H1 (cell line): ENCODE measurements at regions not wholly inside any gene's neighbourhood (a gene's known extent, or its start where the extent isn't known, plus 50 kb on each side); places are given as distances from the start of the nearest gene placed in this dataset.

Source experiments
- CTCF ChIA-PET: fragments of 300-600 bp; sonication (Branson Sonifier 250); formaldehyde crosslinking; loops from one replicate; lab custom pipeline; 2021; ENCODE audit not compliant: partially characterized antibody; lab: Charles Lee
- POLR2A ChIA-PET: fragments of 300-600 bp; sonication (Branson Sonifier 250); formaldehyde crosslinking; loops from one replicate; lab custom pipeline; 2021; ENCODE audit warnings: inconsistent platforms; ENCODE audit not compliant: partially characterized antibody; lab: Charles Lee
- DNase-seq, 2 experiments: peaks; one replicate each; pipeline versions ENCODE4 v3.0.0 to v3.0.0-alpha.2; 2010 to 2022; ENCODE audit warnings: low spot score in 2 of 2, low read depth in 1 of 2, mixed read lengths in 1 of 2
- FAIRE-seq: peaks from 2 replicates; lab custom pipeline; 2011; peaks lifted over from hg19 to GRCh38; lab: Jason Lieb, UNC
- H2AFZ ChIP-seq: 2 replicates; pipeline ENCODE4 v1.8.1; 2012; ENCODE audit warnings: low read length, inconsistent platforms
- H2AK5ac ChIP-seq: 2 replicates; pipeline ENCODE4 v1.6.1; 2013; ENCODE audit warnings: low read depth, low read length
- H2BK120ac ChIP-seq: replicated peaks from 2 replicates; pipeline ENCODE3; 2013; ENCODE audit warnings: low read depth, low read length, inconsistent platforms
- H2BK12ac ChIP-seq: 2 replicates; pipeline ENCODE4 v1.6.1; 2013; ENCODE audit warnings: low read depth, low read length
- H2BK15ac ChIP-seq: 2 replicates; pipeline ENCODE4 v1.6.1; 2013; ENCODE audit warnings: low read length
- H2BK20ac ChIP-seq: 2 replicates; pipeline ENCODE4 v1.6.1; 2013; ENCODE audit warnings: low read length
- H2BK5ac ChIP-seq: 2 replicates; pipeline ENCODE4 v1.6.1; 2013; ENCODE audit warnings: low read depth, low read length
- H3K14ac ChIP-seq: 2 replicates; pipeline ENCODE4 v1.6.1; 2013; ENCODE audit warnings: inconsistent platforms; ENCODE audit not compliant: insufficient read length
- H3K18ac ChIP-seq: 2 replicates; pipeline ENCODE4 v1.6.1; 2013; ENCODE audit warnings: low read length; ENCODE audit errors: extremely low read depth
- H3K23ac ChIP-seq: 2 replicates; pipeline ENCODE4 v1.6.1; 2013; ENCODE audit warnings: inconsistent platforms; ENCODE audit not compliant: insufficient read length
- H3K23me2 ChIP-seq: 2 replicates; pipeline ENCODE4 v1.6.1; 2013; ENCODE audit warnings: low read depth, low read length
- H3K27ac ChIP-seq: 2 replicates; pipeline ENCODE4 v1.6.1; 2011; ENCODE audit warnings: low read depth, low read length, inconsistent platforms
- H3K27me3 ChIP-seq, 4 experiments: replicated peaks in 1 of 4; 1 replicate in 1 of 4; 2 replicates in 3 of 4; pipeline versions ENCODE4 v1.6.1 to v1.8.1; 2011 to 2013; ENCODE audit warnings: low read length in 3 of 4, mild to moderate bottlenecking in 3 of 4, inconsistent platforms in 2 of 4, mixed read lengths in 2 of 4, moderate library complexity in 1 of 4; ENCODE audit not compliant: control insufficient read depth in 3 of 4, insufficient read depth in 3 of 4; ENCODE audit errors: extremely low read depth in 1 of 4
- H3K36me3 ChIP-seq, 4 experiments: 2 replicates each; pipeline versions ENCODE4 v1.6.1 to v1.8.1; 2011 to 2013; ENCODE audit warnings: mild to moderate bottlenecking in 4 of 4, low read length in 3 of 4, moderate library complexity in 2 of 4, control low read depth in 1 of 4, inconsistent platforms in 1 of 4; ENCODE audit not compliant: insufficient read depth in 4 of 4, control insufficient read depth in 2 of 4
- H3K4ac ChIP-seq: replicated peaks from 2 replicates; pipeline ENCODE3; 2013; ENCODE audit warnings: low read length, low read depth, mixed read lengths, inconsistent platforms; ENCODE audit not compliant: insufficient read length
- H3K4me1 ChIP-seq, 4 experiments: replicated peaks in 1 of 4; 1 replicate in 1 of 4; 2 replicates in 3 of 4; pipeline versions ENCODE4 v1.6.1 to v1.8.1; 2011 to 2013; ENCODE audit warnings: low read length in 3 of 4, inconsistent platforms in 2 of 4, mixed read lengths in 1 of 4; ENCODE audit not compliant: insufficient read depth in 4 of 4, control insufficient read depth in 3 of 4
- H3K4me2 ChIP-seq, 2 experiments: 2 replicates each; pipeline versions ENCODE4 v1.6.1 to v1.8.1; 2011 to 2013; ENCODE audit warnings: low read depth in 2 of 2, low read length in 2 of 2, control low read depth in 1 of 2, inconsistent platforms in 1 of 2, mild to moderate bottlenecking in 1 of 2; ENCODE audit not compliant: insufficient read depth in 1 of 2
- H3K4me3 ChIP-seq, 4 experiments: fragments of 200-600, 300-600 bp in 1 of 4; sonication (generic), shearing (Covaris generic), sonication (Bioruptor Twin) in 1 of 4; 2 replicates each; pipeline versions ENCODE4 v1.5.1 to v1.8.1; 2011 to 2016; ENCODE audit warnings: low read length in 4 of 4, low read depth in 3 of 4, control low read depth in 2 of 4, inconsistent platforms in 2 of 4, mild to moderate bottlenecking in 2 of 4, mixed read lengths in 1 of 4, moderate library complexity in 1 of 4; ENCODE audit not compliant: insufficient read depth in 2 of 4; ENCODE audit errors: extremely low read depth in 1 of 4
- H3K56ac ChIP-seq: replicated peaks from 2 replicates; pipeline ENCODE3; 2013; ENCODE audit warnings: low read depth, mild to moderate bottlenecking, mixed read lengths, low read length, inconsistent platforms; ENCODE audit not compliant: insufficient read length
- H3K79me1 ChIP-seq: 2 replicates; pipeline ENCODE4 v1.6.1; 2013; ENCODE audit warnings: low read depth, low read length, control low read depth
- H3K79me2 ChIP-seq, 2 experiments: 2 replicates each; pipeline versions ENCODE4 v1.6.1 to v1.8.1; 2012 to 2013; ENCODE audit warnings: low read length in 2 of 2, mild to moderate bottlenecking in 2 of 2, inconsistent platforms in 1 of 2; ENCODE audit not compliant: insufficient read depth in 2 of 2, control insufficient read depth in 1 of 2
- H3K9ac ChIP-seq, 4 experiments: replicated peaks in 1 of 4; 1 replicate in 1 of 4; 2 replicates in 3 of 4; pipeline versions ENCODE4 v1.6.1 to v1.8.1; 2011 to 2013; ENCODE audit warnings: low read depth in 3 of 4, low read length in 3 of 4, control low read depth in 2 of 4, mild to moderate bottlenecking in 2 of 4, moderate library complexity in 2 of 4, inconsistent platforms in 1 of 4; ENCODE audit errors: extremely low read depth in 1 of 4
- H3K9me3 ChIP-seq, 2 experiments: 2 replicates each; pipeline versions ENCODE4 v1.6.1 to v1.8.1; 2012 to 2013; ENCODE audit warnings: mild to moderate bottlenecking in 2 of 2, moderate library complexity in 2 of 2, control low read depth in 1 of 2, inconsistent platforms in 1 of 2, low read depth in 1 of 2, low read length in 1 of 2, mixed read lengths in 1 of 2; ENCODE audit not compliant: insufficient read depth in 2 of 2
- H4K20me1 ChIP-seq, 2 experiments: replicated peaks in 1 of 2; 2 replicates each; pipeline versions ENCODE3 to v1.8.1; 2011 to 2013; ENCODE audit warnings: inconsistent platforms in 2 of 2, low read length in 2 of 2, mild to moderate bottlenecking in 1 of 2; ENCODE audit not compliant: insufficient read depth in 2 of 2, control insufficient read depth in 1 of 2
- H4K5ac ChIP-seq: 2 replicates; pipeline ENCODE4 v1.6.1; 2013; ENCODE audit warnings: low read length, low read depth, mixed read lengths, inconsistent platforms; ENCODE audit not compliant: insufficient read length
- H4K8ac ChIP-seq: 2 replicates; pipeline ENCODE4 v1.8.0; 2013; ENCODE audit warnings: mild to moderate bottlenecking, moderate library complexity, low read length, inconsistent platforms; ENCODE audit not compliant: insufficient read depth; ENCODE audit errors: extremely low read depth
- H4K91ac ChIP-seq: replicated peaks from 2 replicates; pipeline ENCODE3; 2013; ENCODE audit warnings: low read length, mixed read lengths, inconsistent platforms; ENCODE audit not compliant: insufficient read length
- ASH2L ChIP-seq: fragments of 200-600, 300-600 bp; sonication (generic); IDR thresholded peaks from one replicate; pipeline ENCODE4 v1.7.1; 2017; ENCODE audit warnings: low read length
- BRCA1 ChIP-seq: IDR thresholded peaks from 2 replicates; pipeline ENCODE4 v1.6.1; 2012; ENCODE audit warnings: low read depth, low read length, improper control_type of control experiment
- CTBP2 ChIP-seq: IDR thresholded peaks from 2 replicates; pipeline ENCODE4 v1.7.0; 2011; ENCODE audit warnings: borderline replicate concordance, mild to moderate bottlenecking, moderate library complexity, mixed read lengths, low read length; ENCODE audit not compliant: insufficient read depth, insufficient read length
- HDAC2 ChIP-seq, 2 experiments: fragments of 300-600 bp in 1 of 2; sonication (generic) in 1 of 2; IDR thresholded peaks; 2 replicates each; pipeline ENCODE4 v1.6.1; 2011 to 2012; ENCODE audit warnings: low read depth in 2 of 2, low read length in 2 of 2, mild to moderate bottlenecking in 2 of 2, moderate library complexity in 2 of 2, borderline replicate concordance in 1 of 2, inconsistent platforms in 1 of 2
- KDM1A ChIP-seq: fragments of 200-600, 300-600 bp; sonication (generic); IDR thresholded peaks from 2 replicates; pipeline ENCODE4 v1.7.1; 2016; ENCODE audit warnings: mild to moderate bottlenecking, low read length, borderline replicate concordance
- POU5F1 ChIP-seq: IDR thresholded peaks from 2 replicates; pipeline ENCODE4 v1.6.1; 2011; ENCODE audit warnings: low read depth, mild to moderate bottlenecking, low read length, moderate library complexity
- WGBS, 2 experiments: shearing (Covaris generic) in 1 of 2; methylation state at CpG; one replicate each; pipeline versions ENCODE4 v1.1.6 to v1.1.7; 2013 to 2015; ENCODE audit warnings: low lambda C conversion rate in 2 of 2, mixed read lengths in 2 of 2, inconsistent platforms in 1 of 2, low coverage in 1 of 2, missing lambda C conversion rate in 1 of 2; ENCODE audit not compliant: insufficient replicate concordance in 2 of 2, insufficient coverage in 1 of 2, insufficient read length in 1 of 2; ENCODE audit errors: extremely low coverage in 1 of 2, missing lambda C conversion rate in 1 of 2; 5-methylcytosine and 5-hydroxymethylcytosine counted together

DNA sequence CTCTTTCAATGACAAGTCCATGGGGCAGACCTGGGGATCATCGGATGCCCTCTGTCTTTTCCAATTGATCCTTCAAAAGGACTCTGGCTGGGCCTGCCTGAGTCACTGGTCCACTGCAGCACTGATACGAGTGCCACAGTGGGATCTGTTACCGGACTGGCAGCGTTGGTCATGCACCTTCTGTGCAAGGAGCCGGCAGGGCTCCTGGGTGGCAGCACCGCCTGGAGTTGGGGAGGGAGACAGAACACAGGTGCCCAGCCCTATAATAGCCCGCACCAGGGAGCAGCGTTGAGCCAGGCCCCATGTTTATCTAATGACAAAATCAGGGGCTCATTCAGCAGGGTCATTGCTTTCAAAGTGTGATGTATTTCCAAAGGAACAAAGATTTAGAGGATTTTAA, 64.2 kb upstream of the NXT1 start:
- DNase-seq, result no peak
- Histone ChIP-seq H2BK20ac (no peak overlapping the region), H3K79me1 (no peaks in the 10 kb centered on the region), H3K23me2 (no peaks in the 10 kb centered on the region; the same call in 1 of the 2 replicates), H4K8ac (no peak overlapping the region), H3K18ac (no peak overlapping the region), H2BK12ac (no peak overlapping the region), H4K5ac (no peak overlapping the region), H2AFZ (no peak overlapping the region), H3K56ac (no peak overlapping the region), H2AK5ac (no peak overlapping the region), H3K23ac (no peak overlapping the region)
- FAIRE-seq, result no peak
- TF ChIP-seq KDM1A (no peak), ASH2L (no peak), BRCA1 (no peak), HDAC2 (IDR thresholded peaks at IDR 0.05; ENCODE audit: borderline replicate concordance in 1 of 2, low read depth in 2 of 2, low read length in 2 of 2) (no peak), POU5F1 (no peak), CTBP2 (no peak)
- TF ChIP-seq, all 59 proteins: peak for 0
- ChIA-PET CTCF (no interaction called here), POLR2A (no interaction called here)
- Histone ChIP-seq H3K14ac (no peak overlapping the region), H3K4me3 (no peak overlapping the region), H3K36me3 (no peaks in the 10 kb centered on the region), H3K9ac (no peak overlapping the region), H3K9me3 (no peaks in the 10 kb centered on the region), H3K27ac (no peak overlapping the region), H3K4me1 (no peaks in the 10 kb centered on the region; a peak in 1 of 7 replicates), H3K79me2 (no peaks in the 10 kb centered on the region), H2BK15ac (no peak overlapping the region), H3K4ac (no peak overlapping the region), H3K27me3 (no peaks in the 10 kb centered on the region), H2BK5ac (no peak overlapping the region), H2BK120ac (no peak overlapping the region), H3K4me2 (no peak overlapping the region), H4K20me1 (no peaks in the 10 kb centered on the region), H4K91ac (no peak overlapping the region)
- WGBS, 2 experiments, result 78% methylated on average over 8 of the region's 8 CpGs; no CpG with 5 or more reads in 1 of the 2 experiments
